ENCODE measurements at regions not wholly inside any gene's neighbourhood (a gene's known extent, or its start where the extent isn't known, plus 50 kb on each side); places are given as distances from the start of the nearest gene placed in this dataset.

DNA sequence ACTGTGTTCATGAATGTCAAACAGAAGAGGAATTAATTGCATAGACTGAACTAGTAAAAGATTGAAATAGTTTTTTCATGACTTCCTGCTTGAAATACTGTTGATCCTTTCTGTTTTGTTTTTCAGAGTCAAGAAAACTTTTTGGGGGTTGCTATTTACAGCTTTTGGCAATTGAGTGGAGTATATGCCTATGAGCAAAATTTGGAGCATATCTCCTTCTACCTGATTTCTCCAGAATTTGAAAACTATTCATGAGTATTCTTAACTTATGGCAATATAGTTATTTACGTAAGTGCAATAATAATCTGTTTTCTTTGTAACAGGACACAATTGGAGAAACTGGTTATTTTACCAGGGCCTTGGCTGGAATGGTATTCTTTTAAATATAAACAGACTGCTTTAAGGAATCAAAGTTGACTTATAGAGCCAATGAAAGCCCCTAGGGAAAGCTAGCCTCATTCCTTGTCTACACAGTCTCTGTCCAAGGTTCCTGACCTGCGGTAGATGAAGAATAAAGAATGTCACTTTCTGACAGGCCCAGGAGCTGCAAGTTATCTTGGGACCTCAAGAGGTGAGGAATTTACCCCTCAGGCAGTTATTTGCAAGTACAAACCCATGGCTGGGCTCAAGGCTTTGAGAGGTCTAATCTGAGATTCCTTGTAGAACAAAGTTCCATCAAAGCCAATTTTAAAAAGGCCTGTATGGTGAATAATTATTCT, 193.5 kb upstream of the NDUFV2 start:
- TF ChIP-seq, protein P1, sequence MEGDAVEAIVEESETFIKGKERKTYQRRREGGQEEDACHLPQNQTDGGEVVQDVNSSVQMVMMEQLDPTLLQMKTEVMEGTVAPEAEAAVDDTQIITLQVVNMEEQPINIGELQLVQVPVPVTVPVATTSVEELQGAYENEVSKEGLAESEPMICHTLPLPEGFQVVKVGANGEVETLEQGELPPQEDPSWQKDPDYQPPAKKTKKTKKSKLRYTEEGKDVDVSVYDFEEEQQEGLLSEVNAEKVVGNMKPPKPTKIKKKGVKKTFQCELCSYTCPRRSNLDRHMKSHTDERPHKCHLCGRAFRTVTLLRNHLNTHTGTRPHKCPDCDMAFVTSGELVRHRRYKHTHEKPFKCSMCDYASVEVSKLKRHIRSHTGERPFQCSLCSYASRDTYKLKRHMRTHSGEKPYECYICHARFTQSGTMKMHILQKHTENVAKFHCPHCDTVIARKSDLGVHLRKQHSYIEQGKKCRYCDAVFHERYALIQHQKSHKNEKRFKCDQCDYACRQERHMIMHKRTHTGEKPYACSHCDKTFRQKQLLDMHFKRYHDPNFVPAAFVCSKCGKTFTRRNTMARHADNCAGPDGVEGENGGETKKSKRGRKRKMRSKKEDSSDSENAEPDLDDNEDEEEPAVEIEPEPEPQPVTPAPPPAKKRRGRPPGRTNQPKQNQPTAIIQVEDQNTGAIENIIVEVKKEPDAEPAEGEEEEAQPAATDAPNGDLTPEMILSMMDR (IDR thresholded peaks at IDR 0.05), result no peak
- TF ChIP-seq EP300 (IDR thresholded peaks at IDR 0.05) (no peak), POLR2A (IDR thresholded peaks at IDR 0.05) (no peak), POLR2AphosphoS5 (IDR thresholded peaks at IDR 0.05) (no peak)
